Tibial nerve (tissue), 4 donors: ENCODE measurements at regions not wholly inside any gene's neighbourhood (a gene's known extent, or its start where the extent isn't known, plus 50 kb on each side); places are given as distances from the start of the nearest gene placed in this dataset.

ENCODE experiments used
- DNase-seq, 2 donors: peaks; one replicate each; pipeline ENCODE4 v3.0.0-alpha.2; 2019; ENCODE audit warnings: low spot score in 2 of 2
- H3K27ac ChIP-seq, 4 donors: fragments of 200-600 bp; sonication (generic) in 3 of 4; one replicate each; pipeline ENCODE4 v1.5.1; 2017 to 2019; ENCODE audit warnings: mild to moderate bottlenecking in 1 of 4
- H3K27me3 ChIP-seq, 2 donors: fragments of 200-600 bp; sonication (generic) in 1 of 2; one replicate each; pipeline versions ENCODE4 v1.5.1 to v1.6.0; 2017 to 2019
- H3K36me3 ChIP-seq, 3 donors: fragments of 200-600 bp; sonication (generic); one replicate each; pipeline ENCODE4 v1.5.1; 2018 to 2019
- H3K4me1 ChIP-seq, 4 donors: fragments of 200-600 bp; sonication (generic) in 3 of 4; one replicate each; pipeline ENCODE4 v1.5.1; 2017 to 2019
- H3K4me3 ChIP-seq, 4 donors: fragments of 200-600 bp; sonication (generic) in 3 of 4; one replicate each; pipeline ENCODE4 v1.5.1; 2017 to 2019; ENCODE audit warnings: mild to moderate bottlenecking in 1 of 4, moderate library complexity in 1 of 4
- H3K9me3 ChIP-seq, 4 donors: fragments of 200-600 bp; sonication (generic) in 3 of 4; one replicate each; pipeline ENCODE4 v1.5.1; 2017 to 2019
- CTCF ChIP-seq, 5 experiments: fragments of 200-600 bp in 3 of 5; fragments of 450-650 bp in 2 of 5; sonication (generic) in 3 of 5; IDR thresholded peaks; one replicate each; pipeline ENCODE4 v1.5.1; 2016 to 2019; ENCODE audit warnings: antibody characterized with exemption in 5 of 5, mild to moderate bottlenecking in 3 of 5, moderate library complexity in 2 of 5
- EP300 ChIP-seq, 2 donors: sonication (generic); formaldehyde crosslinking; IDR thresholded peaks; one replicate each; pipeline ENCODE4 v1.6.1; 2017; ENCODE audit warnings: antibody characterized with exemption in 2 of 2, mild to moderate bottlenecking in 1 of 2
- POLR2A ChIP-seq, 2 donors: fragments of 450-650 bp; IDR thresholded peaks; one replicate each; pipeline ENCODE4 v1.6.1; 2017; ENCODE audit warnings: antibody characterized with exemption in 2 of 2, mild to moderate bottlenecking in 2 of 2, moderate library complexity in 2 of 2
- WGBS, 2 donors: methylation state at CpG; one replicate each; pipeline ENCODE4 v1.1.5; 2018; 5-methylcytosine and 5-hydroxymethylcytosine counted together

- Histone ChIP-seq H3K36me3 (no peaks in the 10 kb centered on the region), H3K9me3 (no peaks in the 10 kb centered on the region), H3K27ac (no peak overlapping the region), H3K27me3 (no peaks in the 10 kb centered on the region), H3K4me3 (no peak overlapping the region), H3K4me1 (peaks cover 0 to 7% (median 0%) of the 10 kb centered on the region in 4 donors)
- no peak for TF ChIP-seq CTCF (IDR thresholded peaks at IDR 0.05)
- DNase-seq = no peak
- WGBS, 2 donors = 88 to 93% methylated on average over 3 of the region's 3 CpGs
These were observed 345.1 kb downstream of the AASDHPPT start for GRCh38 chr11:106422583-106422982.

GRCh38 chr11:106424111-106424510 lies 346.6 kb downstream of the AASDHPPT start:
- H3K9me3 ChIP-seq = no peaks in the 10 kb centered on the region

GRCh38 chr11:106425819-106426218 lies 348.4 kb downstream of the AASDHPPT start:
- Histone ChIP-seq H3K4me3 (no peak overlapping the region), H3K27ac (no peak overlapping the region), H3K4me1 (no peaks in the 10 kb centered on the region), H3K36me3 (no peaks in the 10 kb centered on the region), H3K9me3 (no peaks in the 10 kb centered on the region), H3K27me3 (no peaks in the 10 kb centered on the region)
- 75 to 80% methylated on average over 2 of the region's 2 CpGs for WGBS, 2 donors
- no peak for DNase-seq
- no peak for TF ChIP-seq EP300 (IDR thresholded peaks at IDR 0.05)

More at GRCh38 chr11:106424111-106424510, 346.6 kb downstream of the AASDHPPT start:
- 45% methylated on average over 3 of the region's 3 CpGs for WGBS, 2 donors
- H3K4me3 ChIP-seq = no peak overlapping the region
- no peaks in the 10 kb centered on the region for H3K27me3 ChIP-seq
- TF ChIP-seq POLR2A (IDR thresholded peaks at IDR 0.05) = no peak
- no peak for TF ChIP-seq CTCF (IDR thresholded peaks at IDR 0.05)
- no peak for TF ChIP-seq EP300 (IDR thresholded peaks at IDR 0.05)
- no peak for DNase-seq
- H3K4me1 ChIP-seq = peaks cover 0 to 7% (median 0%) of the 10 kb centered on the region in 4 donors
- no peaks in the 10 kb centered on the region for H3K36me3 ChIP-seq
- no peak overlapping the region for H3K27ac ChIP-seq

- no peak for TF ChIP-seq CTCF (IDR thresholded peaks at IDR 0.05)
- TF ChIP-seq EP300 (IDR thresholded peaks at IDR 0.05) = no peak
- TF ChIP-seq POLR2A (IDR thresholded peaks at IDR 0.05) = no peak
- H3K27ac ChIP-seq = no peak overlapping the region
- H3K9me3 ChIP-seq = no peaks in the 10 kb centered on the region
- no peaks in the 10 kb centered on the region for H3K27me3 ChIP-seq
- no peak for DNase-seq
- H3K4me3 ChIP-seq = no peak overlapping the region
- no peaks in the 10 kb centered on the region for H3K4me1 ChIP-seq
- H3K36me3 ChIP-seq = no peaks in the 10 kb centered on the region
These were observed 349.2 kb downstream of the AASDHPPT start for GRCh38 chr11:106426696-106427095.

GRCh38 chr11:106427736-106428135 lies 350.3 kb downstream of the AASDHPPT start:
- 76 to 79% methylated on average over 2 of the region's 2 CpGs for WGBS, 2 donors
- TF ChIP-seq CTCF (IDR thresholded peaks at IDR 0.05) = no peak
- TF ChIP-seq EP300 (IDR thresholded peaks at IDR 0.05) = no peak
- no peak for TF ChIP-seq POLR2A (IDR thresholded peaks at IDR 0.05)
- Histone ChIP-seq H3K27ac (no peak overlapping the region), H3K36me3 (no peaks in the 10 kb centered on the region), H3K4me1 (no peaks in the 10 kb centered on the region), H3K4me3 (no peak overlapping the region), H3K27me3 (no peaks in the 10 kb centered on the region), H3K9me3 (no peaks in the 10 kb centered on the region)
- DNase-seq = no peak

GRCh38 chr11:106442032-106442431 lies 364.6 kb downstream of the AASDHPPT start:
- H3K4me1 ChIP-seq = no peaks in the 10 kb centered on the region
- H3K27ac ChIP-seq = no peak overlapping the region
- no peak overlapping the region for H3K4me3 ChIP-seq
- no peaks in the 10 kb centered on the region for H3K27me3 ChIP-seq
- no peaks in the 10 kb centered on the region for H3K9me3 ChIP-seq
- DNase-seq = no peak
- no peaks in the 10 kb centered on the region for H3K36me3 ChIP-seq
- WGBS, 2 donors = 49 to 58% methylated on average over 1 of the region's 1 CpG
- TF ChIP-seq POLR2A (IDR thresholded peaks at IDR 0.05) (no peak), EP300 (IDR thresholded peaks at IDR 0.05) (no peak), CTCF (IDR thresholded peaks at IDR 0.05) (no peak)
